ENCODE measurements at regions not wholly inside any gene's neighbourhood (a gene's known extent, or its start where the extent isn't known, plus 50 kb on each side); places are given as distances from the start of the nearest gene placed in this dataset.

GRCh38 chr5:41656597-41656996, 146.2 kb upstream of the PLCXD3 start:
- TF ChIP-seq EZH2phosphoT487 (IDR thresholded peaks at IDR 0.05; ENCODE audit: low read length) (no peak), CTCF (IDR thresholded peaks at IDR 0.05; ENCODE audit: low read length) (no peak), EZH2 (optimal IDR thresholded peaks at IDR 0.05; ENCODE audit: low read depth, low read length) (no peak)
- H3K9me2 ChIP-seq (replicated peaks; ENCODE audit: insufficient read depth, low read length), result no peaks in the 10 kb centered on the region
- no peak overlapping the region for H3K4me3 ChIP-seq (ENCODE audit: low read length)
- DNase-seq, result no peak
- no peaks in the 10 kb centered on the region for H3K4me1 ChIP-seq (ENCODE audit: low read length)
- no peak overlapping the region for H3K9ac ChIP-seq (ENCODE audit: low read length)
- no peaks in the 10 kb centered on the region for H3K9me3 ChIP-seq (replicated peaks; ENCODE audit: insufficient read depth, low read length)
- H3K27me3 ChIP-seq (replicated peaks; ENCODE audit: insufficient read depth, low read length), result no peaks in the 10 kb centered on the region
- no peaks in the 10 kb centered on the region for H3K36me3 ChIP-seq (replicated peaks; ENCODE audit: insufficient read depth, low read length)
- H3K27ac ChIP-seq (ENCODE audit: low read length), result no peak overlapping the region
- H4K20me1 ChIP-seq (ENCODE audit: insufficient read depth, low read length), result no peaks in the 10 kb centered on the region
- H3K4me2 ChIP-seq (ENCODE audit: low read depth, low read length), result no peak overlapping the region
- H3K79me2 ChIP-seq (ENCODE audit: low read length), result no peaks in the 10 kb centered on the region
- no peaks in the 10 kb centered on the region for H3F3A ChIP-seq (ENCODE audit: insufficient read depth, low read length)
- no peak overlapping the region for H2AFZ ChIP-seq (ENCODE audit: low read length)

GRCh38 chr5:41650131-41650530, 139.7 kb upstream of the PLCXD3 start:
- H3K4me3 ChIP-seq (ENCODE audit: low read length), result no peak overlapping the region
- H3K27ac ChIP-seq (ENCODE audit: low read length), result no peak overlapping the region
- H3K9ac ChIP-seq (ENCODE audit: low read length), result no peak overlapping the region
- DNase-seq, result no peak
- H3K36me3 ChIP-seq (replicated peaks; ENCODE audit: insufficient read depth, low read length), result no peaks in the 10 kb centered on the region
- H3F3A ChIP-seq (ENCODE audit: insufficient read depth, low read length), result no peaks in the 10 kb centered on the region
- no peaks in the 10 kb centered on the region for H3K9me3 ChIP-seq (replicated peaks; ENCODE audit: insufficient read depth, low read length)
- H3K4me1 ChIP-seq (ENCODE audit: low read length), result no peaks in the 10 kb centered on the region
- H3K9me2 ChIP-seq (replicated peaks; ENCODE audit: insufficient read depth, low read length), result no peaks in the 10 kb centered on the region
- TF ChIP-seq EZH2 (optimal IDR thresholded peaks at IDR 0.05; ENCODE audit: low read depth, low read length), result no peak
- TF ChIP-seq CTCF (IDR thresholded peaks at IDR 0.05; ENCODE audit: low read length), result no peak
- TF ChIP-seq EZH2phosphoT487 (IDR thresholded peaks at IDR 0.05; ENCODE audit: low read length), result no peak
- no peak overlapping the region for H2AFZ ChIP-seq (ENCODE audit: low read length)
- no peaks in the 10 kb centered on the region for H3K27me3 ChIP-seq (replicated peaks; ENCODE audit: insufficient read depth, low read length)
- H4K20me1 ChIP-seq (ENCODE audit: insufficient read depth, low read length), result no peaks in the 10 kb centered on the region
- H3K79me2 ChIP-seq (ENCODE audit: low read length), result no peaks in the 10 kb centered on the region
- no peak overlapping the region for H3K4me2 ChIP-seq (ENCODE audit: low read depth, low read length)

- Histone ChIP-seq H3K79me2 (ENCODE audit: low read length) (no peaks in the 10 kb centered on the region), H3K36me3 (replicated peaks; ENCODE audit: insufficient read depth, low read length) (no peaks in the 10 kb centered on the region), H3K9me3 (replicated peaks; ENCODE audit: insufficient read depth, low read length) (no peaks in the 10 kb centered on the region), H3K4me1 (ENCODE audit: low read length) (no peaks in the 10 kb centered on the region), H3K4me2 (ENCODE audit: low read depth, low read length) (no peak overlapping the region), H3F3A (ENCODE audit: insufficient read depth, low read length) (no peaks in the 10 kb centered on the region), H3K27ac (ENCODE audit: low read length) (no peak overlapping the region), H3K9ac (ENCODE audit: low read length) (no peak overlapping the region), H3K27me3 (replicated peaks; ENCODE audit: insufficient read depth, low read length) (no peaks in the 10 kb centered on the region), H3K9me2 (replicated peaks; ENCODE audit: insufficient read depth, low read length) (no peaks in the 10 kb centered on the region), H4K20me1 (ENCODE audit: insufficient read depth, low read length) (no peaks in the 10 kb centered on the region), H3K4me3 (ENCODE audit: low read length) (no peak overlapping the region), H2AFZ (ENCODE audit: low read length) (no peak overlapping the region)
- TF ChIP-seq CTCF (IDR thresholded peaks at IDR 0.05; ENCODE audit: low read length), result no peak
- no peak for TF ChIP-seq EZH2 (optimal IDR thresholded peaks at IDR 0.05; ENCODE audit: low read depth, low read length)
- no peak for TF ChIP-seq EZH2phosphoT487 (IDR thresholded peaks at IDR 0.05; ENCODE audit: low read length)
- no peak for DNase-seq
Observed at GRCh38 chr5:41649659-41650058, 139.3 kb upstream of the PLCXD3 start.
